A549 (cell line): ENCODE measurements at regions not wholly inside any gene's neighbourhood (a gene's known extent, or its start where the extent isn't known, plus 50 kb on each side); places are given as distances from the start of the nearest gene placed in this dataset.

Experiments
- ELK1 ChIP-seq: fragments of 150-350 bp; IDR thresholded peaks from 2 replicates; pipeline ENCODE4 v1.6.1; 2014; ENCODE audit warnings: low read depth, mild to moderate bottlenecking, low read length
- POLR2A ChIP-seq: IDR thresholded peaks from 2 replicates; pipeline ENCODE4 v1.6.1; 2012; ENCODE audit warnings: mild to moderate bottlenecking, low read length
- RFX5 ChIP-seq: fragments of 450-650 bp; IDR thresholded peaks from 2 replicates; pipeline ENCODE4 v1.7.1; 2014; ENCODE audit warnings: antibody characterized with exemption, mild to moderate bottlenecking, moderate library complexity
- TF ChIP-seq, protein P1 (sequence below): fragments of >200 bp; sonication (Bioruptor Twin); formaldehyde crosslinking; IDR thresholded peaks from 3 replicates; pipeline ENCODE4 v1.5.1; 2016
- TF ChIP-seq, protein P2 (sequence below): IDR thresholded peaks from 2 replicates; pipeline ENCODE4 v1.6.1; 2012

DNA sequence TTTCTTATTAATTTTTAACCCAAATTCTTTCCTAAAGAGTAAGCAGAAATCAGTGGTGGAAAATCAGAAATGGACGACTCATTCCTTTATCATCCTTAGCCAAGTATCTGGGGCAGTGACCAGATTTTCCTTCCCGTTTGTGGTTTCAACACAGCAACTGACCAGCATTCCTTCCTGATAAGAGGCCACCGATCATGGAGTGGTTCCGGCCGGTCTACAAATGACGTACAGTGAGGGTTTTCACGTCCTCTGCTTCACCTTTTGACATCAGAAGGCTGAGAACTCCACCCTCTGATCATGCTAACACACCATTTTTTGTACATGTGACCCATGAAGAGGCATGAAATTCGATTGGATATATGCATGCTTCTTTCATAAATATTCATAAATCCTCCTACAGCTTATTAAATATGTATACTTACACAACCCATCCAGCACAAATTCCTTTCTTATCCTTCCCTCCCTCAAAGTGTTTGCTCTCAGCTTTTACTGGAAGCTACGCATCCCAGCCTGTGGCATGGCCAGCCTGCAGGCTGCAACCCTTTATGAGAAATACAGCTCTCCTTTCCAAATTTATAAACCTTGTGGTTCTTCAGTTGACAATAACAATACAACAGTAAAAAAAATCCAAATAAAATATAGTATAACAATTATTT is 173.0 kb upstream of the CASK start:
- TF ChIP-seq, protein P1, sequence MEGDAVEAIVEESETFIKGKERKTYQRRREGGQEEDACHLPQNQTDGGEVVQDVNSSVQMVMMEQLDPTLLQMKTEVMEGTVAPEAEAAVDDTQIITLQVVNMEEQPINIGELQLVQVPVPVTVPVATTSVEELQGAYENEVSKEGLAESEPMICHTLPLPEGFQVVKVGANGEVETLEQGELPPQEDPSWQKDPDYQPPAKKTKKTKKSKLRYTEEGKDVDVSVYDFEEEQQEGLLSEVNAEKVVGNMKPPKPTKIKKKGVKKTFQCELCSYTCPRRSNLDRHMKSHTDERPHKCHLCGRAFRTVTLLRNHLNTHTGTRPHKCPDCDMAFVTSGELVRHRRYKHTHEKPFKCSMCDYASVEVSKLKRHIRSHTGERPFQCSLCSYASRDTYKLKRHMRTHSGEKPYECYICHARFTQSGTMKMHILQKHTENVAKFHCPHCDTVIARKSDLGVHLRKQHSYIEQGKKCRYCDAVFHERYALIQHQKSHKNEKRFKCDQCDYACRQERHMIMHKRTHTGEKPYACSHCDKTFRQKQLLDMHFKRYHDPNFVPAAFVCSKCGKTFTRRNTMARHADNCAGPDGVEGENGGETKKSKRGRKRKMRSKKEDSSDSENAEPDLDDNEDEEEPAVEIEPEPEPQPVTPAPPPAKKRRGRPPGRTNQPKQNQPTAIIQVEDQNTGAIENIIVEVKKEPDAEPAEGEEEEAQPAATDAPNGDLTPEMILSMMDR = no peak
- TF ChIP-seq ELK1 (no peak), POLR2A (no peak), RFX5 (no peak)
- TF ChIP-seq, protein P2, sequence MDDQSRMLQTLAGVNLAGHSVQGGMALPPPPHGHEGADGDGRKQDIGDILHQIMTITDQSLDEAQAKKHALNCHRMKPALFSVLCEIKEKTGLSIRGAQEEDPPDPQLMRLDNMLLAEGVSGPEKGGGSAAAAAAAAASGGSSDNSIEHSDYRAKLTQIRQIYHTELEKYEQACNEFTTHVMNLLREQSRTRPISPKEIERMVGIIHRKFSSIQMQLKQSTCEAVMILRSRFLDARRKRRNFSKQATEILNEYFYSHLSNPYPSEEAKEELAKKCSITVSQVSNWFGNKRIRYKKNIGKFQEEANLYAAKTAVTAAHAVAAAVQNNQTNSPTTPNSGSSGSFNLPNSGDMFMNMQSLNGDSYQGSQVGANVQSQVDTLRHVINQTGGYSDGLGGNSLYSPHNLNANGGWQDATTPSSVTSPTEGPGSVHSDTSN = no peak
